SK-N-SH treated with all-trans-retinoic acid at 6 μM for 48 hours (cell line): ENCODE measurements at regions not wholly inside any gene's neighbourhood (a gene's known extent, or its start where the extent isn't known, plus 50 kb on each side); places are given as distances from the start of the nearest gene placed in this dataset.

Source experiments
- ATAC-seq: fragments of 200-7000 bp; cut with Tn5 transposase; 3 replicates; pipeline ENCODE4 v1.9.1; 2020; ENCODE audit warnings: mild to moderate bottlenecking, moderate library complexity
- ARNTL ChIP-seq: fragments of 450-650 bp; formaldehyde crosslinking; IDR thresholded peaks from 2 replicates; pipeline ENCODE4 v1.5.0; 2020; ENCODE audit warnings: low read depth, mild to moderate bottlenecking, moderate library complexity, borderline replicate concordance
- BACH2 ChIP-seq: fragments of 250-450 bp; sonication (Bioruptor Pico); IDR thresholded peaks from 2 replicates; pipeline ENCODE4 v1.9.0; 2021; ENCODE audit warnings: mild to moderate bottlenecking, borderline replicate concordance
- CSDC2 ChIP-seq: fragments of 250-450 bp; sonication (Bioruptor Pico); IDR thresholded peaks from 2 replicates; pipeline ENCODE4 v1.5.0; 2020; ENCODE audit warnings: mild to moderate bottlenecking, moderate library complexity
- ESRRG ChIP-seq: fragments of 250-450 bp; sonication (Bioruptor Pico); IDR thresholded peaks from 2 replicates; pipeline ENCODE4 v1.6.1; 2021; ENCODE audit warnings: mild to moderate bottlenecking
- GLIS3 ChIP-seq: fragments of 250-450 bp; sonication (Bioruptor Pico); IDR thresholded peaks from 2 replicates; pipeline ENCODE4 v1.5.0; 2020; ENCODE audit warnings: mild to moderate bottlenecking, moderate library complexity
- ISL1 ChIP-seq: fragments of 250-450 bp; sonication (Bioruptor Pico); IDR thresholded peaks from 2 replicates; pipeline ENCODE4 v2.1.2; 2022; ENCODE audit warnings: mild to moderate bottlenecking, moderate library complexity
- OSR1 ChIP-seq: fragments of 250-450 bp; sonication (Bioruptor Pico); IDR thresholded peaks from 2 replicates; pipeline ENCODE4 v1.8.0; 2022; ENCODE audit warnings: moderate library complexity, mild to moderate bottlenecking, inconsistent platforms
- RARB ChIP-seq: fragments of 250-450 bp; sonication (Bioruptor Pico); IDR thresholded peaks from 2 replicates; pipeline ENCODE4 v1.8.0; 2021; ENCODE audit warnings: mild to moderate bottlenecking, moderate library complexity
- SNAI2 ChIP-seq: fragments of 250-450 bp; sonication (Bioruptor Pico); IDR thresholded peaks from 2 replicates; pipeline ENCODE4 v1.5.0; 2020; ENCODE audit warnings: mild to moderate bottlenecking, moderate library complexity
- TCF4 ChIP-seq: fragments of 250-450 bp; sonication (Bioruptor Pico); IDR thresholded peaks from 2 replicates; pipeline ENCODE4 v1.8.0; 2021; ENCODE audit warnings: mild to moderate bottlenecking, moderate library complexity, borderline replicate concordance
- TOX ChIP-seq: fragments of 250-450 bp; sonication (Bioruptor Pico); IDR thresholded peaks from 2 replicates; pipeline ENCODE4 v1.8.0; 2021; ENCODE audit warnings: mild to moderate bottlenecking, moderate library complexity, borderline replicate concordance
- ZC3H10 ChIP-seq: fragments of 250-450 bp; sonication (Bioruptor Pico); IDR thresholded peaks from 2 replicates; pipeline ENCODE4 v1.5.1; 2021; ENCODE audit warnings: mild to moderate bottlenecking, moderate library complexity
- ZFP3 ChIP-seq: fragments of 250-450 bp; sonication (Bioruptor Pico); IDR thresholded peaks from 2 replicates; pipeline ENCODE4 v1.5.0; 2020; ENCODE audit warnings: mild to moderate bottlenecking, moderate library complexity
- ZFP30 ChIP-seq: fragments of 450-650 bp; formaldehyde crosslinking; IDR thresholded peaks from 2 replicates; pipeline ENCODE4 v1.5.0; 2022; ENCODE audit warnings: mild to moderate bottlenecking, moderate library complexity
- ZNF8 ChIP-seq: fragments of 450-650 bp; formaldehyde crosslinking; IDR thresholded peaks from 2 replicates; pipeline ENCODE4 v1.5.0; 2020; ENCODE audit warnings: mild to moderate bottlenecking, moderate library complexity
- TF ChIP-seq, protein P1 (sequence below): fragments of 250-450 bp; sonication (Bioruptor Pico); IDR thresholded peaks from 2 replicates; pipeline ENCODE4 v1.5.0; 2020; ENCODE audit warnings: mild to moderate bottlenecking, moderate library complexity
- TF ChIP-seq, protein P2 (sequence below): fragments of 250-450 bp; sonication (Bioruptor Pico); IDR thresholded peaks from 2 replicates; pipeline ENCODE4 v1.8.0; 2020; ENCODE audit warnings: mild to moderate bottlenecking, moderate library complexity, borderline replicate concordance
- TF ChIP-seq, protein P3 (sequence below): fragments of 250-450 bp; sonication (Bioruptor Pico); IDR thresholded peaks from 2 replicates; pipeline ENCODE4 v1.5.1; 2020; ENCODE audit warnings: low read depth, mild to moderate bottlenecking, moderate library complexity
- TF ChIP-seq, protein P4 (sequence below): fragments of 250-450 bp; sonication (Bioruptor Pico); IDR thresholded peaks from 2 replicates; pipeline ENCODE4 v1.8.0; 2021; ENCODE audit warnings: low read depth, mild to moderate bottlenecking, moderate library complexity, borderline replicate concordance

DNA sequence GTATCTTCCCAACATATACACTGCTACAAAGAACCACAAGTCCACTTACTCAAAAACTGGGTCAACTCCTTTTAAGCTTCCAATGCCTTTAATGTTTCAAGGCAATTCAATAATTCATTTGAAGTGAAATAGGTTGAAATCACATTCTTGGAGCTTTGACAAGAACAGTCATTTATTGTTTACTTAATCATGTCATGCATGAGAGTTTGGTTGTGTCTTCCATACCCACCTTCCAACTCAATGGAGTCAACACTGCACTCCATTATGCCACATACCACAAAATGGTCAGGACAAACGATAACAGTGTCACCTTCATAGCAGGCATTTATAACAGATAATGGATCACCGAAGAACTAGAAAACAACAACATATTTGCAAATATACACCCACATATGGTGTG lies 506.3 kb downstream of the UQCRFS1 start:
- ATAC-seq = no peak
- no peak for TF ChIP-seq ZNF8 (CRISPR knock-in tag)

DNA sequence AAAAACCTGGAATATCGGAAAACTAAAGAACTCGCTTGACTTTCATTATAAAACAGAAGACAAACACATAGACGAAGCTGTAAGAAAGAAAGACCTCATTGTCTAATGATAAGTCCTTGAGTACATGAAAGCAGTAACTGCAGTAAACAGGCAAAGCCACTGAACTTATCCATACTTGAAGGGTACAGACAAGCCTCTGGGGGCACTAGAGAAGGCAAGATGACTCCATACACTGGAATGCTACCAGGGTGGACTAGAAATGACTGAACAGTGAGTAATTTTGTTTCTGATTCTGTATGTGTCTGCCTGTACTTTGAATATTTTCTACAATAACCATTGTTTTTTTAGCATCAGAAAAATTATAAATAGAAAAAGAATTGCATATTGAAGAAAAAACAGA lies 507.9 kb downstream of the UQCRFS1 start:
- ATAC-seq = peak; percentile 97

GRCh38 chr19:28703400-28703956 lies 509.5 kb downstream of the UQCRFS1 start:
- TF ChIP-seq ZNF8 (CRISPR knock-in tag) = no peak

More for the DNA sequence above, 507.9 kb downstream of the UQCRFS1 start:
- no peak for TF ChIP-seq ESRRG (CRISPR knock-in tag)
- TF ChIP-seq ARNTL (CRISPR knock-in tag) = no peak
- TF ChIP-seq RARB (CRISPR knock-in tag) = no peak
- no peak for TF ChIP-seq OSR1
- TF ChIP-seq GLIS3 (CRISPR knock-in tag) = no peak
- TF ChIP-seq, protein P1, sequence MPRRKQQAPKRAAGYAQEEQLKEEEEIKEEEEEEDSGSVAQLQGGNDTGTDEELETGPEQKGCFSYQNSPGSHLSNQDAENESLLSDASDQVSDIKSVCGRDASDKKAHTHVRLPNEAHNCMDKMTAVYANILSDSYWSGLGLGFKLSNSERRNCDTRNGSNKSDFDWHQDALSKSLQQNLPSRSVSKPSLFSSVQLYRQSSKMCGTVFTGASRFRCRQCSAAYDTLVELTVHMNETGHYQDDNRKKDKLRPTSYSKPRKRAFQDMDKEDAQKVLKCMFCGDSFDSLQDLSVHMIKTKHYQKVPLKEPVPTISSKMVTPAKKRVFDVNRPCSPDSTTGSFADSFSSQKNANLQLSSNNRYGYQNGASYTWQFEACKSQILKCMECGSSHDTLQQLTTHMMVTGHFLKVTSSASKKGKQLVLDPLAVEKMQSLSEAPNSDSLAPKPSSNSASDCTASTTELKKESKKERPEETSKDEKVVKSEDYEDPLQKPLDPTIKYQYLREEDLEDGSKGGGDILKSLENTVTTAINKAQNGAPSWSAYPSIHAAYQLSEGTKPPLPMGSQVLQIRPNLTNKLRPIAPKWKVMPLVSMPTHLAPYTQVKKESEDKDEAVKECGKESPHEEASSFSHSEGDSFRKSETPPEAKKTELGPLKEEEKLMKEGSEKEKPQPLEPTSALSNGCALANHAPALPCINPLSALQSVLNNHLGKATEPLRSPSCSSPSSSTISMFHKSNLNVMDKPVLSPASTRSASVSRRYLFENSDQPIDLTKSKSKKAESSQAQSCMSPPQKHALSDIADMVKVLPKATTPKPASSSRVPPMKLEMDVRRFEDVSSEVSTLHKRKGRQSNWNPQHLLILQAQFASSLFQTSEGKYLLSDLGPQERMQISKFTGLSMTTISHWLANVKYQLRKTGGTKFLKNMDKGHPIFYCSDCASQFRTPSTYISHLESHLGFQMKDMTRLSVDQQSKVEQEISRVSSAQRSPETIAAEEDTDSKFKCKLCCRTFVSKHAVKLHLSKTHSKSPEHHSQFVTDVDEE = no peak

GRCh38 chr19:28701491-28701890 lies 511.5 kb downstream of the UQCRFS1 start:
- no peak for ATAC-seq
- TF ChIP-seq, protein P2, sequence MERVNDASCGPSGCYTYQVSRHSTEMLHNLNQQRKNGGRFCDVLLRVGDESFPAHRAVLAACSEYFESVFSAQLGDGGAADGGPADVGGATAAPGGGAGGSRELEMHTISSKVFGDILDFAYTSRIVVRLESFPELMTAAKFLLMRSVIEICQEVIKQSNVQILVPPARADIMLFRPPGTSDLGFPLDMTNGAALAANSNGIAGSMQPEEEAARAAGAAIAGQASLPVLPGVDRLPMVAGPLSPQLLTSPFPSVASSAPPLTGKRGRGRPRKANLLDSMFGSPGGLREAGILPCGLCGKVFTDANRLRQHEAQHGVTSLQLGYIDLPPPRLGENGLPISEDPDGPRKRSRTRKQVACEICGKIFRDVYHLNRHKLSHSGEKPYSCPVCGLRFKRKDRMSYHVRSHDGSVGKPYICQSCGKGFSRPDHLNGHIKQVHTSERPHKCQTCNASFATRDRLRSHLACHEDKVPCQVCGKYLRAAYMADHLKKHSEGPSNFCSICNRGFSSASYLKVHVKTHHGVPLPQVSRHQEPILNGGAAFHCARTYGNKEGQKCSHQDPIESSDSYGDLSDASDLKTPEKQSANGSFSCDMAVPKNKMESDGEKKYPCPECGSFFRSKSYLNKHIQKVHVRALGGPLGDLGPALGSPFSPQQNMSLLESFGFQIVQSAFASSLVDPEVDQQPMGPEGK (CRISPR knock-in tag) = no peak
- TF ChIP-seq ZNF8 (CRISPR knock-in tag) (no peak), TOX (no peak), ZFP30 (CRISPR knock-in tag) (no peak), OSR1 (no peak), BACH2 (CRISPR knock-in tag) (no peak), CSDC2 (no peak), ARNTL (CRISPR knock-in tag) (no peak), ISL1 (CRISPR knock-in tag) (no peak), SNAI2 (CRISPR knock-in tag) (no peak)
- TF ChIP-seq, protein P3, sequence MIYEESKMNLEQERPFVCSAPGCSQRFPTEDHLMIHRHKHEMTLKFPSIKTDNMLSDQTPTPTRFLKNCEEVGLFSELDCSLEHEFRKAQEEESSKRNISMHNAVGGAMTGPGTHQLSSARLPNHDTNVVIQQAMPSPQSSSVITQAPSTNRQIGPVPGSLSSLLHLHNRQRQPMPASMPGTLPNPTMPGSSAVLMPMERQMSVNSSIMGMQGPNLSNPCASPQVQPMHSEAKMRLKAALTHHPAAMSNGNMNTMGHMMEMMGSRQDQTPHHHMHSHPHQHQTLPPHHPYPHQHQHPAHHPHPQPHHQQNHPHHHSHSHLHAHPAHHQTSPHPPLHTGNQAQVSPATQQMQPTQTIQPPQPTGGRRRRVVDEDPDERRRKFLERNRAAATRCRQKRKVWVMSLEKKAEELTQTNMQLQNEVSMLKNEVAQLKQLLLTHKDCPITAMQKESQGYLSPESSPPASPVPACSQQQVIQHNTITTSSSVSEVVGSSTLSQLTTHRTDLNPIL (CRISPR knock-in tag) = no peak
- TF ChIP-seq, protein P1 = no peak

More at GRCh38 chr19:28703400-28703956, 509.5 kb downstream of the UQCRFS1 start:
- no peak for ATAC-seq

DNA sequence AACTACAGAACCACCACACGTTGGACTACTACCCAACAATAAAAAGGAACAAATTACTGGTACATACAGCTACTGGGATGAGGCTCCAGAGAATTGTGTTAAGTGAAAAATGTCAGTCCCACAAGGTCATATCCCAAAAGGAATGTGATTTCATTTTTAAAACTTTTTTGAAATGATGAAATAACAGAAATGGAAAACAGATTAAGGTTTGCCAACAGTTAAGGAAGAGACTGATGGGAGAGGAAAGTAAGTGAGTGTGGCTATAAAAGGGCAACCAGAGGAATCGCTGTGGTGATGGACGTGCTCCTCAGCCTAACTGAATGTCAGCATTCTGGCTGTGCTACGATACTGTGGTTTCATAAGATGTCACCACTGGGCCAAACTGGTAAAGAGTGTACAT lies 512.8 kb downstream of the UQCRFS1 start:
- no peak for TF ChIP-seq TCF4 (CRISPR knock-in tag)
- TF ChIP-seq RARB (CRISPR knock-in tag) = no peak
- TF ChIP-seq, protein P4, sequence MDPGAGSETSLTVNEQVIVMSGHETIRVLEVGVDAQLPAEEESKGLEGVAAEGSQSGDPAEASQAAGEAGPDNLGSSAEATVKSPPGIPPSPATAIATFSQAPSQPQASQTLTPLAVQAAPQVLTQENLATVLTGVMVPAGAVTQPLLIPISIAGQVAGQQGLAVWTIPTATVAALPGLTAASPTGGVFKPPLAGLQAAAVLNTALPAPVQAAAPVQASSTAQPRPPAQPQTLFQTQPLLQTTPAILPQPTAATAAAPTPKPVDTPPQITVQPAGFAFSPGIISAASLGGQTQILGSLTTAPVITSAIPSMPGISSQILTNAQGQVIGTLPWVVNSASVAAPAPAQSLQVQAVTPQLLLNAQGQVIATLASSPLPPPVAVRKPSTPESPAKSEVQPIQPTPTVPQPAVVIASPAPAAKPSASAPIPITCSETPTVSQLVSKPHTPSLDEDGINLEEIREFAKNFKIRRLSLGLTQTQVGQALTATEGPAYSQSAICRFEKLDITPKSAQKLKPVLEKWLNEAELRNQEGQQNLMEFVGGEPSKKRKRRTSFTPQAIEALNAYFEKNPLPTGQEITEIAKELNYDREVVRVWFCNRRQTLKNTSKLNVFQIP (CRISPR knock-in tag) = no peak
- no peak for TF ChIP-seq SNAI2 (CRISPR knock-in tag)
- no peak for TF ChIP-seq ZNF8 (CRISPR knock-in tag)
- TF ChIP-seq ZFP3 = no peak
- TF ChIP-seq CSDC2 = no peak
- no peak for TF ChIP-seq ZC3H10 (CRISPR knock-in tag)
- no peak for ATAC-seq
